HepG2 (cell line): ENCODE measurements at regions not wholly inside any gene's neighbourhood (a gene's known extent, or its start where the extent isn't known, plus 50 kb on each side); places are given as distances from the start of the nearest gene placed in this dataset.

ENCODE experiments used
- ATAC-seq: fragments of 200-7000 bp; cut with Tn5 transposase; 3 replicates; pipeline ENCODE4 v1.9.1; 2020; ENCODE audit warnings: mild to moderate bottlenecking, moderate library complexity
- BruUV-seq: library from RNA; stranded (reverse); fragments of 400-500 nt; replicated peaks from 2 replicates; lab custom pipeline; 2021; lab: Mats Ljungman, UMichigan
- CTCF ChIA-PET: fragments of 300-600 bp; formaldehyde crosslinking; extraction: SDS; loops from one replicate; lab custom pipeline; 2021; ENCODE audit warnings: low total read pairs, inconsistent platforms, low intra/inter-chr PET ratio; lab: Yijun Ruan, JAX
- POLR2A ChIA-PET: fragments of 350-600 bp; sonication (Branson Sonifier 250); formaldehyde crosslinking; loops from one replicate; lab custom pipeline; 2020; ENCODE audit warnings: antibody characterized with exemption, inconsistent platforms; lab: Yijun Ruan, JAX
- DNase-seq: peaks from one replicate; pipeline ENCODE4 v3.0.0-alpha.2; 2015; ENCODE audit warnings: low spot score
- FAIRE-seq: peaks from 3 replicates; lab custom pipeline; 2011; peaks lifted over from hg19 to GRCh38; lab: Jason Lieb, UNC
- H2AFZ ChIP-seq: one replicate; pipeline ENCODE4 v1.6.1; 2011; ENCODE audit warnings: low read length, inconsistent platforms
- H3K27ac ChIP-seq: fragments of 300-600 bp; 3 replicates; pipeline ENCODE4 v1.8.0; 2011; ENCODE audit warnings: mixed run types, mild to moderate bottlenecking, mixed read lengths, low read length, inconsistent platforms; ENCODE audit not compliant: insufficient read depth; ENCODE audit errors: extremely low read length
- H3K27me3 ChIP-seq, 2 experiments: fragments of 200-600 bp in 1 of 2; 2 replicates in 1 of 2; 3 replicates in 1 of 2; pipeline versions ENCODE4 v1.6.0 to v1.8.0; 2011; ENCODE audit warnings: low read length in 2 of 2, mild to moderate bottlenecking in 2 of 2, moderate library complexity in 2 of 2, inconsistent platforms in 1 of 2; ENCODE audit not compliant: insufficient read depth in 2 of 2, control insufficient read depth in 1 of 2
- H3K36me3 ChIP-seq, 2 experiments: fragments of 200-600 bp in 1 of 2; replicated peaks in 1 of 2; 2 replicates in 1 of 2; 3 replicates in 1 of 2; pipeline versions ENCODE4 v1.5.1 to v1.8.0; 2011; ENCODE audit warnings: low read length in 2 of 2, inconsistent platforms in 1 of 2; ENCODE audit not compliant: insufficient read depth in 2 of 2, control insufficient read depth in 1 of 2
- H3K4me1 ChIP-seq: 2 replicates; pipeline ENCODE4 v1.5.1; 2012; ENCODE audit warnings: low read length, inconsistent platforms; ENCODE audit not compliant: insufficient read depth
- H3K4me2 ChIP-seq: 2 replicates; pipeline ENCODE4 v1.6.0; 2011; ENCODE audit warnings: low read depth, low read length, inconsistent platforms
- H3K4me3 ChIP-seq, 3 experiments: fragments of 200-600 bp in 1 of 3; sonication (generic), shearing (Covaris generic) in 1 of 3; replicated peaks in 1 of 3; 2 replicates each; pipeline ENCODE4 v1.5.1; 2011 to 2016; ENCODE audit warnings: low read length in 3 of 3, inconsistent platforms in 2 of 3, low read depth in 2 of 3, mild to moderate bottlenecking in 2 of 3, control low read depth in 1 of 3, mixed read lengths in 1 of 3; ENCODE audit not compliant: insufficient read depth in 1 of 3
- H3K79me2 ChIP-seq: one replicate; pipeline ENCODE4 v1.6.1; 2011; ENCODE audit warnings: low read length, inconsistent platforms; ENCODE audit not compliant: insufficient read depth
- H3K9ac ChIP-seq: 2 replicates; pipeline ENCODE4 v1.6.0; 2011; ENCODE audit warnings: mild to moderate bottlenecking, low read depth, low read length, inconsistent platforms; ENCODE audit not compliant: insufficient read depth
- H3K9me3 ChIP-seq: 2 replicates; pipeline ENCODE4 v1.5.1; 2012; ENCODE audit warnings: mild to moderate bottlenecking, low read length
- H4K20me1 ChIP-seq: 2 replicates; pipeline ENCODE4 v1.6.0; 2011; ENCODE audit warnings: inconsistent platforms, mild to moderate bottlenecking, low read length, moderate library complexity; ENCODE audit not compliant: insufficient read depth
- ATAD3A ChIP-seq: sonication (generic); formaldehyde crosslinking; IDR thresholded peaks from 2 replicates; pipeline ENCODE4 v1.4.0; 2020; ENCODE audit warnings: missing genetic modification reagents
- BRD4 ChIP-seq: sonication (generic); formaldehyde crosslinking; IDR thresholded peaks from 2 replicates; pipeline ENCODE4 v1.4.0; 2020; ENCODE audit warnings: missing genetic modification reagents
- KIAA2018 ChIP-seq: sonication (generic); formaldehyde crosslinking; IDR thresholded peaks from 2 replicates; pipeline ENCODE4 v1.5.0; 2020; ENCODE audit warnings: mild to moderate bottlenecking, missing genetic modification reagents, borderline replicate concordance
- MXI1 ChIP-seq: IDR thresholded peaks from 3 replicates; pipeline ENCODE4 v1.6.1; 2012; ENCODE audit warnings: low read depth, low read length, inconsistent platforms, borderline replicate concordance
- ONECUT2 ChIP-seq: sonication (generic); formaldehyde crosslinking; IDR thresholded peaks from 2 replicates; pipeline ENCODE4 v1.4.0; 2020; ENCODE audit warnings: missing genetic modification reagents
- REL ChIP-seq: sonication (generic); formaldehyde crosslinking; conservative IDR thresholded peaks from 2 replicates; pipeline ENCODE4 v1.8.0; 2022; ENCODE audit warnings: mild to moderate bottlenecking, missing genetic modification reagents, moderate library complexity
- ZNF562 ChIP-seq: sonication (generic); formaldehyde crosslinking; IDR thresholded peaks from 2 replicates; pipeline ENCODE4 v1.8.0; 2022; ENCODE audit warnings: missing genetic modification reagents, borderline replicate concordance
- ZNF780A ChIP-seq: sonication (generic); formaldehyde crosslinking; IDR thresholded peaks from 2 replicates; pipeline ENCODE4 v1.8.0; 2022; ENCODE audit warnings: mild to moderate bottlenecking, missing genetic modification reagents, moderate library complexity
- WGBS: methylation state at CpG from one replicate; pipeline ENCODE4 v1.1.6; 2017; ENCODE audit warnings: low lambda C conversion rate; 5-methylcytosine and 5-hydroxymethylcytosine counted together
- in situ Hi-C: cut with HindIII; loops from 2 replicates; pipeline ENCODE4 v1.10.0; 2017; ENCODE audit warnings: low pct_unique_long_range_greater_than_20kb; ENCODE audit not compliant: extremely low pct_ligation_motif_present
- intact Hi-C: fragments of 100-400 bp; cut with micrococcal nuclease; formaldehyde crosslinking; loops from one replicate; pipeline ENCODE4 v1.10.0; 2022; ENCODE audit not compliant: unreplicated experiment
- TF ChIP-seq, protein P1 (sequence below): sonication (generic); formaldehyde crosslinking; IDR thresholded peaks from 2 replicates; pipeline ENCODE4 v1.4.0; 2020; ENCODE audit warnings: mild to moderate bottlenecking, missing genetic modification reagents
- TF ChIP-seq, protein P2 (sequence below): sonication (generic); formaldehyde crosslinking; IDR thresholded peaks from 2 replicates; pipeline ENCODE4 v1.4.0; 2020; ENCODE audit warnings: mild to moderate bottlenecking, missing genetic modification reagents

DNA sequence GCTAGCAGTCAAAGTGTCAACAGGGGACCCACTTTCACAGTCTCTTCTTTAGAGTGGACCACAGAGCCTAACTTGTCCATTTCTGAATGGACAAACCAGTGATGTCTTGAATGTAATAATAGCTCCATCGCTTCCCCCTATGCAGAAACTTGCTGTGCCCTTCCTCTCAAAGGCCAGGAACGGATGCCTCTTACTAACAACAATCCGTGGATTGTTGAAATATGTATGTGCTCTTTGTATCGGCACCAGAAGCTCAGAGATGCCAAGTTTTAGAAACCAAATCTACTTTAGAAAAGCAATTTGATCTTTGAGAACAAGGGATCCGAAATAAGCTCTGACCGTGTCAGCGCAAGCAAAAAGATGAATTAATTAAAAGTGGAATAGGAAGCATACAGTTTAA is 259.5 kb upstream of the POU2AF2 start:
- in situ Hi-C loops: no loop called here
- ChIA-PET CTCF (no interaction called here), POLR2A (no interaction called here)
- whole genome bisulfite sequencing: 15% methylated on average over 7 of the region's 7 CpGs
- Histone ChIP-seq H3K27ac (no peak overlapping the region), H3K4me2 (no peak overlapping the region), H3K9ac (no peak overlapping the region), H3K4me1 (no peaks in the 10 kb centered on the region), H3K36me3 (no peaks in the 10 kb centered on the region), H3K27me3 (no peaks in the 10 kb centered on the region), H3K79me2 (no peaks in the 10 kb centered on the region), H2AFZ (no peak overlapping the region), H3K4me3 (no peak overlapping the region), H4K20me1 (no peaks in the 10 kb centered on the region), H3K9me3 (no peaks in the 10 kb centered on the region)
- no TSS peak for BruUV-seq
- no peak for ATAC-seq
- DNase-seq: no peak
- no peak for FAIRE-seq
- intact Hi-C loops: no loop called here
- TF ChIP-seq ZNF780A (no peak), ATAD3A (no peak), MXI1 (no peak), ONECUT2 (CRISPR knock-in tag) (no peak), BRD4 (no peak), ZNF562 (CRISPR knock-in tag) (no peak), REL (CRISPR knock-in tag) (no peak), KIAA2018 (no peak)
- TF ChIP-seq, protein P1, sequence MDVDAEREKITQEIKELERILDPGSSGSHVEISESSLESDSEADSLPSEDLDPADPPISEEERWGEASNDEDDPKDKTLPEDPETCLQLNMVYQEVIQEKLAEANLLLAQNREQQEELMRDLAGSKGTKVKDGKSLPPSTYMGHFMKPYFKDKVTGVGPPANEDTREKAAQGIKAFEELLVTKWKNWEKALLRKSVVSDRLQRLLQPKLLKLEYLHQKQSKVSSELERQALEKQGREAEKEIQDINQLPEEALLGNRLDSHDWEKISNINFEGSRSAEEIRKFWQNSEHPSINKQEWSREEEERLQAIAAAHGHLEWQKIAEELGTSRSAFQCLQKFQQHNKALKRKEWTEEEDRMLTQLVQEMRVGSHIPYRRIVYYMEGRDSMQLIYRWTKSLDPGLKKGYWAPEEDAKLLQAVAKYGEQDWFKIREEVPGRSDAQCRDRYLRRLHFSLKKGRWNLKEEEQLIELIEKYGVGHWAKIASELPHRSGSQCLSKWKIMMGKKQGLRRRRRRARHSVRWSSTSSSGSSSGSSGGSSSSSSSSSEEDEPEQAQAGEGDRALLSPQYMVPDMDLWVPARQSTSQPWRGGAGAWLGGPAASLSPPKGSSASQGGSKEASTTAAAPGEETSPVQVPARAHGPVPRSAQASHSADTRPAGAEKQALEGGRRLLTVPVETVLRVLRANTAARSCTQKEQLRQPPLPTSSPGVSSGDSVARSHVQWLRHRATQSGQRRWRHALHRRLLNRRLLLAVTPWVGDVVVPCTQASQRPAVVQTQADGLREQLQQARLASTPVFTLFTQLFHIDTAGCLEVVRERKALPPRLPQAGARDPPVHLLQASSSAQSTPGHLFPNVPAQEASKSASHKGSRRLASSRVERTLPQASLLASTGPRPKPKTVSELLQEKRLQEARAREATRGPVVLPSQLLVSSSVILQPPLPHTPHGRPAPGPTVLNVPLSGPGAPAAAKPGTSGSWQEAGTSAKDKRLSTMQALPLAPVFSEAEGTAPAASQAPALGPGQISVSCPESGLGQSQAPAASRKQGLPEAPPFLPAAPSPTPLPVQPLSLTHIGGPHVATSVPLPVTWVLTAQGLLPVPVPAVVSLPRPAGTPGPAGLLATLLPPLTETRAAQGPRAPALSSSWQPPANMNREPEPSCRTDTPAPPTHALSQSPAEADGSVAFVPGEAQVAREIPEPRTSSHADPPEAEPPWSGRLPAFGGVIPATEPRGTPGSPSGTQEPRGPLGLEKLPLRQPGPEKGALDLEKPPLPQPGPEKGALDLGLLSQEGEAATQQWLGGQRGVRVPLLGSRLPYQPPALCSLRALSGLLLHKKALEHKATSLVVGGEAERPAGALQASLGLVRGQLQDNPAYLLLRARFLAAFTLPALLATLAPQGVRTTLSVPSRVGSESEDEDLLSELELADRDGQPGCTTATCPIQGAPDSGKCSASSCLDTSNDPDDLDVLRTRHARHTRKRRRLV (CRISPR knock-in tag): no peak
- TF ChIP-seq, protein P2, sequence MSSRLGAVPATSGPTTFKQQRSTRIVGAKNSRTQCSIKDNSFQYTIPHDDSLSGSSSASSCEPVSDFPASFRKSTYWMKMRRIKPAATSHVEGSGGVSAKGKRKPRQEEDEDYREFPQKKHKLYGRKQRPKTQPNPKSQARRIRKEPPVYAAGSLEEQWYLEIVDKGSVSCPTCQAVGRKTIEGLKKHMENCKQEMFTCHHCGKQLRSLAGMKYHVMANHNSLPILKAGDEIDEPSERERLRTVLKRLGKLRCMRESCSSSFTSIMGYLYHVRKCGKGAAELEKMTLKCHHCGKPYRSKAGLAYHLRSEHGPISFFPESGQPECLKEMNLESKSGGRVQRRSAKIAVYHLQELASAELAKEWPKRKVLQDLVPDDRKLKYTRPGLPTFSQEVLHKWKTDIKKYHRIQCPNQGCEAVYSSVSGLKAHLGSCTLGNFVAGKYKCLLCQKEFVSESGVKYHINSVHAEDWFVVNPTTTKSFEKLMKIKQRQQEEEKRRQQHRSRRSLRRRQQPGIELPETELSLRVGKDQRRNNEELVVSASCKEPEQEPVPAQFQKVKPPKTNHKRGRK (CRISPR knock-in tag): no peak
